ENCODE measurements at regions not wholly inside any gene's neighbourhood (a gene's known extent, or its start where the extent isn't known, plus 50 kb on each side); places are given as distances from the start of the nearest gene placed in this dataset.

GRCh38 chr10:109105725-109106124 is 817.6 kb downstream of the XPNPEP1 start:
- H3K4me3 ChIP-seq, result no peak overlapping the region
- DNase-seq (ENCODE audit: low spot score), result no peak
- no peak overlapping the region for H3K27ac ChIP-seq
- TF ChIP-seq, protein P1, sequence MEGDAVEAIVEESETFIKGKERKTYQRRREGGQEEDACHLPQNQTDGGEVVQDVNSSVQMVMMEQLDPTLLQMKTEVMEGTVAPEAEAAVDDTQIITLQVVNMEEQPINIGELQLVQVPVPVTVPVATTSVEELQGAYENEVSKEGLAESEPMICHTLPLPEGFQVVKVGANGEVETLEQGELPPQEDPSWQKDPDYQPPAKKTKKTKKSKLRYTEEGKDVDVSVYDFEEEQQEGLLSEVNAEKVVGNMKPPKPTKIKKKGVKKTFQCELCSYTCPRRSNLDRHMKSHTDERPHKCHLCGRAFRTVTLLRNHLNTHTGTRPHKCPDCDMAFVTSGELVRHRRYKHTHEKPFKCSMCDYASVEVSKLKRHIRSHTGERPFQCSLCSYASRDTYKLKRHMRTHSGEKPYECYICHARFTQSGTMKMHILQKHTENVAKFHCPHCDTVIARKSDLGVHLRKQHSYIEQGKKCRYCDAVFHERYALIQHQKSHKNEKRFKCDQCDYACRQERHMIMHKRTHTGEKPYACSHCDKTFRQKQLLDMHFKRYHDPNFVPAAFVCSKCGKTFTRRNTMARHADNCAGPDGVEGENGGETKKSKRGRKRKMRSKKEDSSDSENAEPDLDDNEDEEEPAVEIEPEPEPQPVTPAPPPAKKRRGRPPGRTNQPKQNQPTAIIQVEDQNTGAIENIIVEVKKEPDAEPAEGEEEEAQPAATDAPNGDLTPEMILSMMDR (IDR thresholded peaks at IDR 0.05), result no peak

GRCh38 chr10:109104806-109105205 is 818.5 kb downstream of the XPNPEP1 start:
- Histone ChIP-seq H3K27ac (no peak overlapping the region), H3K4me3 (no peak overlapping the region)
- TF ChIP-seq, protein P1 (IDR thresholded peaks at IDR 0.05), result no peak
- no peak for DNase-seq (ENCODE audit: low spot score)

GRCh38 chr10:109103278-109103677 is 820.0 kb downstream of the XPNPEP1 start:
- TF ChIP-seq, protein P1 (IDR thresholded peaks at IDR 0.05), result no peak
- no peak for DNase-seq (ENCODE audit: low spot score)
- no peak overlapping the region for H3K4me3 ChIP-seq
- no peak overlapping the region for H3K27ac ChIP-seq

DNA sequence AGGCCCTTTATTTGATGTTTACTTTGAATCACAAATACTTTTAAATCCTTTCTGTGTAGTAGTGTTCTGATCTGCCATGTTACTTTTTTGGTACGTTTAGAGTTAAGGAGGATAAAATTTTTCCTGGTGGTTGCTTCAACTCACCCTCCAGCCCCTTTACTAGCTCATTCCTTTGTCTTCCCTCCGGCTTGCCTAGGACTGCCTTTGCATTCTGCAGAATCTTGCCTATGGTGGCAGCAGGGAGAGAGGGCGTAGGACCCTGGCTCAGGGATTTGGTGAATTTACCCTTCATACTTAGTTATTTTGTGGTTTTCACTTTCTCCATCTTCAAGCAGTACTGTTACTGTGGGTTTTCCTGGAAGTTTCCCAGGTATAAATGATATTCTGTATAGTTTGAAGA is 833.5 kb downstream of the XPNPEP1 start:
- DNase-seq (ENCODE audit: low spot score), result no peak
- no peak overlapping the region for H3K27ac ChIP-seq
- TF ChIP-seq, protein P1 (IDR thresholded peaks at IDR 0.05), result no peak
- no peak overlapping the region for H3K4me3 ChIP-seq

- H3K27ac ChIP-seq, result no peak overlapping the region
- TF ChIP-seq, protein P1 (IDR thresholded peaks at IDR 0.05), result no peak
- H3K4me3 ChIP-seq, result no peak overlapping the region
- no peak for DNase-seq (ENCODE audit: low spot score)
These were observed 851.8 kb downstream of the XPNPEP1 start for GRCh38 chr10:109071539-109071938.

DNA sequence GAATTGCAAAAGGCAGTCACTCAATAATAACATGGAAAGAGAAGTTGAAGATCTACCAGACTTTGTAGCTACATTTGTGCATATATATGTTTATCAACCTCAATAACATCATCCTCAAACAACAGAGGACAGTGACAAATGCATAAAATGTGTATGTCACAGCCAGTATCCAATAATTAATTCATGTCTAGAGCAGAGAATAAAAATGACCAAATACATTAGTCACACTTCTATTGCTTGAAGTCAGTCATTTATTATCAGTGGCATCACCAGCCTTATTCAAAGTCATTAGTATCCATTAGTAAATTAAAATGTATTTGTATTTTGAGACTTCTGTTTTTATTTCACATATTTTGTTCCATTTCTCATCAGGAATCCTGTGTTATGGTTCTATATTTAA is 852.8 kb downstream of the XPNPEP1 start:
- no peak for DNase-seq (ENCODE audit: low spot score)
- Histone ChIP-seq H3K27ac (no peak overlapping the region), H3K4me3 (no peak overlapping the region)
- TF ChIP-seq, protein P1 (IDR thresholded peaks at IDR 0.05), result no peak

DNA sequence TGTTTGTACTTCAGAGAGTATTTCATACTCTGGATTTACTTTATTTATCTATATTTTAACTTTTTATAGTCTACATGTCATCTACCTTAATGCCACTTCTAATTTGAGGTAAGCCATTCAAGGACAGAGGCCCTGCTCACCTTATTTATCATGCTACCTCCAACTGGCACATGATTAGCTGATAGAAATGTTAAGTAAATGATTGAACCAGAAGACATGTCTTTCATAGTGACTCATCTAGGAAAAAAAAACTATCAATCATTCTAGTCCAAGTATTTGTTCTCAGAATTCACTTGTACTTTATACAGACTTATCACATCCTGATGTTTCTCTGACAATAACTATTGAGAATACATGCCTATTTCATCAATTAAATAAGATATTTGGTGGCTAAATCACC is 856.3 kb downstream of the XPNPEP1 start:
- DNase-seq (ENCODE audit: low spot score), result no peak
- TF ChIP-seq, protein P1 (IDR thresholded peaks at IDR 0.05), result no peak
- no peak overlapping the region for H3K27ac ChIP-seq

More for the DNA sequence above, 856.3 kb downstream of the XPNPEP1 start:
- H3K4me3 ChIP-seq, result no peak overlapping the region
